Fibroblast of villous mesenchyme (primary cell): ENCODE measurements at regions not wholly inside any gene's neighbourhood (a gene's known extent, or its start where the extent isn't known, plus 50 kb on each side); places are given as distances from the start of the nearest gene placed in this dataset.

Source experiments
- DNase-seq: peaks from one replicate; pipeline ENCODE4 v3.0.0-alpha.2; 2010; ENCODE audit warnings: low read depth
- H3K4me3 ChIP-seq: 2 replicates; pipeline ENCODE4 v1.5.1; 2011; ENCODE audit warnings: low read depth, mild to moderate bottlenecking, low read length
- TF ChIP-seq, protein P1 (sequence below): IDR thresholded peaks from 2 replicates; pipeline ENCODE4 v1.5.1; 2012; ENCODE audit warnings: low read depth, mild to moderate bottlenecking, low read length; ENCODE audit not compliant: insufficient read depth

GRCh38 chr1:239786464-239786863 is 305.2 kb upstream of the FMN2 start:
- H3K4me3 ChIP-seq, result no peak overlapping the region
- DNase-seq, result no peak
- TF ChIP-seq, protein P1, sequence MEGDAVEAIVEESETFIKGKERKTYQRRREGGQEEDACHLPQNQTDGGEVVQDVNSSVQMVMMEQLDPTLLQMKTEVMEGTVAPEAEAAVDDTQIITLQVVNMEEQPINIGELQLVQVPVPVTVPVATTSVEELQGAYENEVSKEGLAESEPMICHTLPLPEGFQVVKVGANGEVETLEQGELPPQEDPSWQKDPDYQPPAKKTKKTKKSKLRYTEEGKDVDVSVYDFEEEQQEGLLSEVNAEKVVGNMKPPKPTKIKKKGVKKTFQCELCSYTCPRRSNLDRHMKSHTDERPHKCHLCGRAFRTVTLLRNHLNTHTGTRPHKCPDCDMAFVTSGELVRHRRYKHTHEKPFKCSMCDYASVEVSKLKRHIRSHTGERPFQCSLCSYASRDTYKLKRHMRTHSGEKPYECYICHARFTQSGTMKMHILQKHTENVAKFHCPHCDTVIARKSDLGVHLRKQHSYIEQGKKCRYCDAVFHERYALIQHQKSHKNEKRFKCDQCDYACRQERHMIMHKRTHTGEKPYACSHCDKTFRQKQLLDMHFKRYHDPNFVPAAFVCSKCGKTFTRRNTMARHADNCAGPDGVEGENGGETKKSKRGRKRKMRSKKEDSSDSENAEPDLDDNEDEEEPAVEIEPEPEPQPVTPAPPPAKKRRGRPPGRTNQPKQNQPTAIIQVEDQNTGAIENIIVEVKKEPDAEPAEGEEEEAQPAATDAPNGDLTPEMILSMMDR, result no peak

DNA sequence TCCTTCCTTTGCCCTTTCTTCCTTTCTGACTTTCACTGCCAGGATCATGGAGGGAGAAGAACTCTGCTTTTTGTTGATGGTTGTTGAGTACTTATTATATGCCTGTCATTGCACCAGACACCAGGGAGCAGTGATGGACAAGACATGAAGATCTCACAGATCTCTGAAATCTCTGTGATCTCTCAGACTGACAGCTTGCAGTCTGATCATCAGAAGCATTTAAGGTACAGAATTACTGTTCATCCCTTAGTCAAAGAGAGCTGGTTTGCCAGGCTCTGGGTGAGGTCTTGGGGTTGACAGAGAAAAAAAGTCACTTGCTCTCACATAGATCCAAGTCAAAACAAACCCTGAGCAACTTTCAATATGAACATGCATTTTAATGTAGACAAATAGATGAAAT is 299.5 kb upstream of the FMN2 start:
- TF ChIP-seq, protein P1, result no peak
- no peak for DNase-seq
- no peak overlapping the region for H3K4me3 ChIP-seq

GRCh38 chr1:239795304-239795703 is 296.4 kb upstream of the FMN2 start:
- no peak for DNase-seq
- TF ChIP-seq, protein P1, result no peak
- no peak overlapping the region for H3K4me3 ChIP-seq

DNA sequence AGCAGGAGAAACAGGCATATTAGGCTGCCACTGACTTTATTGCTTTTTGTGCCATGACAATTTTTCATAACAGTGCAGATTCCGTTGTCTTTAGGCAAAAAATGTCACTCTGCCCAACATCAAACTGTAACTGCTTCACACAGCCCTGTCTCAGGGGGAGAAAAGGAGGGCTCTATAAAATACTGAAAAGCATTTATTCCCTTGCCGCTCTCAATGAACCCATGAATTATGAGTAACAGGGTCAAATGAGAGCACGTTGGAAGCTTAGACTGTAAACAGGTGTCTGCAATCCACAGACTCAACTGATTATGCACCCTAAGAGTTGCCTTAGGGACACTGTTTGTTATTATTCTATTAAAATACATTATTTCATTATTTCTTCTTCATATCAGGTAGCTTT is 292.1 kb upstream of the FMN2 start:
- TF ChIP-seq, protein P1, result no peak
- H3K4me3 ChIP-seq, result no peak overlapping the region
- DNase-seq, result no peak

DNA sequence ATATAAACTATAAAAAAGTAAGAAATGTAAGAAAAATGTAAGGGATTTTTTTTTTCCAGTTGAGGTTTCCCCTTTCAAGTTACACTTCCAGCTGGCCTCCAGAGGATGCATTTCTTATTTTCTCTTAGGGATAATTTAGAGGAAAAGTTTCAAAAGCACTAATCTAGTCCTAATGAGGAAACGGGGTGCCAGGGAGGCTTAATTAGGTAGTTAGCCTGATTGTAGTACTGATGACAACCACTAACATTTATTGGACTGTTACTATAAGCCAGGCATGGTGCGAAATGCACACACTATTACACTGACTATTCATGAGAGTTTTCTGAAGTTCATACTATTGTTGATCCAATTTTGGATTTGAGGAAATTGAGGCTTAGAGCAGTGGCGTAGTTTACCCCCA is 290.8 kb upstream of the FMN2 start:
- no peak overlapping the region for H3K4me3 ChIP-seq
- TF ChIP-seq, protein P1, result no peak
- no peak for DNase-seq

DNA sequence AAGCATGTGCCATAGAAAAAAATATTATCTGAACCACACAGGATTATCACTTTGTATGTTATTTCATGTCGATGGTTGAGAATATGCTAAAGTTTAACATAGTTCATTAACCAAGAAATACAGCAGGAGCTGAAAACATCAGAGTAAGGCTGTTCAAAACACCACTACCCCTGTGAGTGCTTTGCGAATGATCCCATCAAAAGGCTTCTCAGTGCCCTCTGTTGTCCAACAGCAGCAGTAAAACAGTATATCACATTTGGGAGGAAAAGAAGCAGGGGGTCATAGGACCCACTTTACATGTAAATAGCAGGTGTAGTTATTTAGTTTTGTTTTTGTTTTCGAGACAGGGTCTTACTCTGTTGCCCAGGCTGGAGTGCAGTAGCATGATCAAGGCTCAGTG is 289.4 kb upstream of the FMN2 start:
- TF ChIP-seq, protein P1, result no peak
- DNase-seq, result no peak
- no peak overlapping the region for H3K4me3 ChIP-seq

GRCh38 chr1:239803781-239804180 is 287.9 kb upstream of the FMN2 start:
- no peak overlapping the region for H3K4me3 ChIP-seq
- TF ChIP-seq, protein P1, result no peak
- DNase-seq, result no peak
